ENCODE measurements at regions not wholly inside any gene's neighbourhood (a gene's known extent, or its start where the extent isn't known, plus 50 kb on each side); places are given as distances from the start of the nearest gene placed in this dataset.

- Mint-ChIP-seq H3K4me3 (no peak overlapping the region), H3K27me3 (ENCODE audit: low read depth) (peaks cover 31% of the 10 kb centered on the region), H3K36me3 (ENCODE audit: insufficient read depth) (no peaks in the 10 kb centered on the region), H3K4me1 (ENCODE audit: low read depth) (peaks cover under 1% of the 10 kb centered on the region), H3K9me3 (peaks cover 4% of the 10 kb centered on the region)
- DNase-seq (no peak), ATAC-seq (no peak)
Measured at GRCh38 chr11:64474680-64475079, 81.1 kb upstream of the SLC22A11 start.

- Mint-ChIP-seq H3K4me1 (ENCODE audit: low read depth) (no peaks in the 10 kb centered on the region), H3K4me3 (no peak overlapping the region), H3K27me3 (ENCODE audit: low read depth) (peaks cover 31% of the 10 kb centered on the region), H3K9me3 (peaks cover 4% of the 10 kb centered on the region), H3K36me3 (ENCODE audit: insufficient read depth) (no peaks in the 10 kb centered on the region)
- ATAC-seq = no peak
- DNase-seq = no peak
Measured at GRCh38 chr11:64475145-64475544, 80.6 kb upstream of the SLC22A11 start.

DNA sequence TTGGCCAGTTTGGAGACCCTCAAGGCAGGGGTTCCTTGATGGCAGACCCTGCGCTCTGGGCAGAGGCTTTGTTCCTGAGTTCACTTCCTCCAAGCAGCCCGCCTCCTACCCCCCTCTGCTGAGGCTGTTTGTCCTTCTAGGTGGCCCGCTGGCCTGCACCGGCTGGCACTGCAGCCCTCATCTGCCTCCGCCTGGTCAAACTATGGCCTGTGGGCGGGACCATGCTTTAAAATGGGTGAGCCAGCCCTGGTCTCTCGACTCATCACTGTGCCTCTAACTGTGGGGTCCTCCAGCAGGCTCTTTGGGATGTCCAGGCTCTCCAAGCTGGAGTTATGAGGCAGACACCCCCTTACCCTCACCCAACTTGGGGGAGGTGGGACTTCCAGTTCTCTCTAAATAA, 78.9 kb upstream of the SLC22A11 start:
- no peaks in the 10 kb centered on the region for H3K9me3 Mint-ChIP-seq
- no peak for DNase-seq
- H3K27me3 Mint-ChIP-seq (ENCODE audit: low read depth) = peaks cover 31% of the 10 kb centered on the region
- no peaks in the 10 kb centered on the region for H3K4me1 Mint-ChIP-seq (ENCODE audit: low read depth)
- H3K4me3 Mint-ChIP-seq = no peak overlapping the region
- H3K36me3 Mint-ChIP-seq (ENCODE audit: insufficient read depth) = no peaks in the 10 kb centered on the region
- ATAC-seq = no peak

DNA sequence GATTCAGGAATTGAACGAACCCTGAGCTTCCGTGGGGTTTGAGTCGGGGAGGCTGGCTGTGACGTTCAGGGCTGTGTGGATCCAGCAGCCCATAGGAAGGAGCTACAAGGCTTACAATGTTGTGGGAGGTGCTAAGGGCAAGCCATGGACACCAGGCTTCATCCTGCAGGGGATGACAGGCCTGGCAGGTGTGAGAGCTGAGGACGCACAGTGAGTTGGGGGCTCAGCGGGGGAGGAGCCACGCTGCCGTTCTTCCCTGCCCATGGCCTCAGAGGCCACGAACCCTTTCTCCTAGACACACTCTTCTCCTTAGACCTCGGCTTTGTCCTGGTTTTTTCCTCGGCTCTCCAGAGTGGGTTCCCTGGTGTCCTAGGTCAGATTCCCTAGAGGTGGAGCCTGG, 78.1 kb upstream of the SLC22A11 start:
- no peak for ATAC-seq
- Mint-ChIP-seq H3K4me1 (ENCODE audit: low read depth) (no peaks in the 10 kb centered on the region), H3K36me3 (ENCODE audit: insufficient read depth) (no peaks in the 10 kb centered on the region), H3K27me3 (ENCODE audit: low read depth) (peaks cover 31% of the 10 kb centered on the region), H3K9me3 (no peaks in the 10 kb centered on the region), H3K4me3 (no peak overlapping the region)
- no peak for DNase-seq

- ATAC-seq = no peak
- H3K9me3 Mint-ChIP-seq = no peaks in the 10 kb centered on the region
Measured at GRCh38 chr11:64482588-64482987, 73.2 kb upstream of the SLC22A11 start.

DNA sequence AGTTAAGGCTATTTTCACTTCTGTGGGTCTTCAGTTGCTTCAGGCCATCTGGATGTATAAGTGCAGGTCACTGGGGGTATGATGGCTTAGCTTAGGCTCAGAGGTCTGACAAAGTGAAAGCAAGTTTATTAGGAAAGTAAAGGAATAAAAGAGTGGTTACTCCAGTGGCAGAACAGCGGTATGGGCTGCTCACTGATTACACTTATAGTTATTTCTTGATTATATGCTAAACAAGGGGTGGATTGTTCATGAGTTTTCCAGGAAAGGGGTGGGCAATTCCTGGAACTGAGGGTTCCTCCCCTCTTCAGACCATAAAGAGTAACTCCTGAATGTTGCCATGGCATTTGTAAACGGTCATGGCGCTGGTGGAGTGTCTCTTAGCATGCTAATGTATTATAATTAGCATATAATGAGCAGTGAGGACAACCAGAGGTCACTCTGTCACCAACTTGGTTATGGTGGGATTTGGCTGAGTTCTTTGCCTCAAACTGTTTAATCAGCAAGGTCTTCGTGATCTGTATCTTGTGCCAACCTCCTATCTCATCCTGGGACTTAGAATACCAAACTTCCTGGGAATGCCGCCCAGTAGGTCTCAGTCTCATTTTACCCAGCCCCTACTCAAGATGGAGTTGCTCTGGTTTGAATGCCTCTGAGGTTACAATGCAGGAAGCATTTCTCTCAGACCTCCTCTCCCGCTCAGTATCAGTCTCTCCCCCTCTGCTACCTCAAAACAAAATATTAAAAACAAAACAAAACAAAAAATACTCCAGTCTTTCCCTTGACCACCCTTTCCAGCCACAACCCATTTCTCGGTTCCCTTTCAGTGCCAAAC, 71.3 kb upstream of the SLC22A11 start:
- peaks cover 35% of the 10 kb centered on the region for H3K27me3 Mint-ChIP-seq (ENCODE audit: low read depth)
- no peak for ATAC-seq
- no peaks in the 10 kb centered on the region for H3K36me3 Mint-ChIP-seq (ENCODE audit: insufficient read depth)
- H3K9me3 Mint-ChIP-seq = no peaks in the 10 kb centered on the region
- DNase-seq = no peak
- H3K4me1 Mint-ChIP-seq (ENCODE audit: low read depth) = peaks cover 1% of the 10 kb centered on the region
- H3K4me3 Mint-ChIP-seq = no peak overlapping the region

More at GRCh38 chr11:64482588-64482987, 73.2 kb upstream of the SLC22A11 start:
- Mint-ChIP-seq H3K36me3 (ENCODE audit: insufficient read depth) (no peaks in the 10 kb centered on the region), H3K4me3 (no peak overlapping the region), H3K27me3 (ENCODE audit: low read depth) (peaks cover 35% of the 10 kb centered on the region), H3K4me1 (ENCODE audit: low read depth) (no peaks in the 10 kb centered on the region)
- DNase-seq = no peak

DNA sequence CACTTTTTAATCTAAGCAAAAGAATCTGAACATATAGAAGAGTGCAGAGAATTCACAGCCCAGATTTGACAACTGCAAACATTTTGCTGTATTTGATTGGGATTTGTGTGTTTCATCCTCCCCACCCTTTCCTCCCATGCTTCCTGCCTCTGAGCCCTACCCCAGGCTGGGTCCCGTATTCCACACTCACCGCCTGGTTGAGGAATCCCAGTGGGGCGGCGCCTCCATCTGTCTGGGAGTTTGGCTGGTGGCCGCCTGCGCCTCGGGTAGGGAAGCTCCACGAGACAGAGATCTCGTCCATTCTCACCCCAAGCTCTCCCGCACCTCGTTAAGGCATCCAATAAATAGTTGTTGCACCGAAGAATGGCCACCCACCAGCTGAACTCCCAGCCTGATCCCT, 70.7 kb upstream of the SLC22A11 start:
- Mint-ChIP-seq H3K4me3 (no peak overlapping the region), H3K36me3 (ENCODE audit: insufficient read depth) (no peaks in the 10 kb centered on the region), H3K4me1 (ENCODE audit: low read depth) (peaks cover 2% of the 10 kb centered on the region), H3K27me3 (ENCODE audit: low read depth) (peaks cover 40% of the 10 kb centered on the region), H3K9me3 (no peaks in the 10 kb centered on the region)
- DNase-seq (no peak), ATAC-seq (no peak)

DNA sequence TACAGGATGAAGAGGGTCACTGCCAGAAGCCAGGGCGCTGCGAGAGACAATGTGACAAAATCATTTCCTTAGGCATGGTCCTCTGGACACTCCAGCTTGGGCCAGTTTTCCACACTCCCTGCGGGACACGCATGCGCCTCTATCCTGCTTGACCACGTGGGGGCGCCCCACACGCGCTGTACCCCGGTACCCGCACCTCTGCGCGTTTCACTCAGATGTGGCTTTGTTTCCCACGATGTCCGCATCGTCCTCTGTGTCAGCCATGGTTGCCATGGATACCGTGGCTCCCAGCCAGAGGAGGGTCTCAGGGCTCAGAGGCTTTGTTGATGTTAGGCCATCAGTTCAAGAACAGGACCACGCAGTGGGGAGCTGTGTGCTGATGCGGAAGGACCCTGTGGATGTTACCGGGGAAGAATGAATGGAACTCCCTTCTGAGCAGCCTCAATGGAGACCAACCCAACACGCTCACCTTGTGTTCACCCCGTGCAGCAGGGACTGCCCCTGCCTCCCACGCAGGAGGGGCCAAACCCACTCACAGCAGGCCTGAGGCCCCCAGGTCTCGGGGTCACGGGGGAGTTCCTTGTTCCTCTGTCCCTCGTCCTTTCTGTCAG, 65.8 kb upstream of the SLC22A11 start:
- H3K27me3 Mint-ChIP-seq (ENCODE audit: low read depth) = peaks cover 47% of the 10 kb centered on the region
- H3K4me1 Mint-ChIP-seq (ENCODE audit: low read depth) = peaks cover 11% of the 10 kb centered on the region
- H3K4me3 Mint-ChIP-seq = no peak overlapping the region
- ATAC-seq (peak; percentile 50 to 58), DNase-seq (peak; percentile 20)
- no peaks in the 10 kb centered on the region for H3K9me3 Mint-ChIP-seq
- no peaks in the 10 kb centered on the region for H3K36me3 Mint-ChIP-seq (ENCODE audit: insufficient read depth)

- peaks cover 11% of the 10 kb centered on the region for H3K4me1 Mint-ChIP-seq (ENCODE audit: low read depth)
- peak in 1 of 2 donors; percentile 57 for ATAC-seq
- no peaks in the 10 kb centered on the region for H3K9me3 Mint-ChIP-seq
- peaks cover 40% of the 10 kb centered on the region for H3K27me3 Mint-ChIP-seq (ENCODE audit: low read depth)
- no peak for DNase-seq
- no peaks in the 10 kb centered on the region for H3K36me3 Mint-ChIP-seq (ENCODE audit: insufficient read depth)
- H3K4me3 Mint-ChIP-seq = no peak overlapping the region
Measured at GRCh38 chr11:64490562-64491216, 65.1 kb upstream of the SLC22A11 start.

- Mint-ChIP-seq H3K4me3 (no peak overlapping the region), H3K27me3 (ENCODE audit: low read depth) (peaks cover 30% of the 10 kb centered on the region), H3K4me1 (ENCODE audit: low read depth) (peaks cover 11% of the 10 kb centered on the region), H3K36me3 (ENCODE audit: insufficient read depth) (no peaks in the 10 kb centered on the region), H3K9me3 (no peaks in the 10 kb centered on the region)
- DNase-seq (no peak), ATAC-seq (no peak)
Measured at GRCh38 chr11:64492561-64492960, 63.2 kb upstream of the SLC22A11 start.

DNA sequence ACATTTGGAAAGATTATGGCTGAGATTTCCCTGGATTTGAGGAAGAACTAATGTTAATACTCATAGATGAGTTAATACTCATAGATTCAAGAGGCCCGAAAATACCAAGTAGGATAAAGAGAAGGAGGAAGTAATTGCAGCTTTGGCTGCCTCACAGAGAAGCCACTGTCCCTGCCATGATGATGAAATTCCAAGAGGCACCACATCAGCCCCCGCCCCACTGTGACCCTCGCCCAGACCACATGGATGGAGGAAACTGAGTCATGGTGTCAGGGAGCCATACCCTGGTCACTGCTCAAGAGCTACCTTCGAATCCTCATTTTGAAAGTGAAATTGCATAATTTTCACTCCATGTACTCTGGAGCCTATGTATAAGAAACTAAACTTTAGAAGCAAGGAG, 57.6 kb upstream of the SLC22A11 start:
- Mint-ChIP-seq H3K4me3 (no peak overlapping the region), H3K36me3 (ENCODE audit: insufficient read depth) (no peaks in the 10 kb centered on the region), H3K4me1 (ENCODE audit: low read depth) (no peaks in the 10 kb centered on the region), H3K27me3 (ENCODE audit: low read depth) (peaks cover 14% of the 10 kb centered on the region), H3K9me3 (no peaks in the 10 kb centered on the region)
- DNase-seq (no peak), ATAC-seq (no peak)

- Mint-ChIP-seq H3K4me3 (no peak overlapping the region), H3K36me3 (ENCODE audit: insufficient read depth) (no peaks in the 10 kb centered on the region), H3K4me1 (ENCODE audit: low read depth) (no peaks in the 10 kb centered on the region), H3K9me3 (peaks cover 1% of the 10 kb centered on the region), H3K27me3 (ENCODE audit: low read depth) (peaks cover 9% of the 10 kb centered on the region)
- ATAC-seq (no peak), DNase-seq (no peak)
Measured at GRCh38 chr11:64499261-64500004, 56.3 kb upstream of the SLC22A11 start.

GRCh38 chr11:64500176-64501013, 55.3 kb upstream of the SLC22A11 start:
- peaks cover 6% of the 10 kb centered on the region for H3K9me3 Mint-ChIP-seq
- no peaks in the 10 kb centered on the region for H3K4me1 Mint-ChIP-seq (ENCODE audit: low read depth)
- ATAC-seq (no peak), DNase-seq (no peak)
- peaks cover 11% of the 10 kb centered on the region for H3K27me3 Mint-ChIP-seq (ENCODE audit: low read depth)
- H3K36me3 Mint-ChIP-seq (ENCODE audit: insufficient read depth) = no peaks in the 10 kb centered on the region
- H3K4me3 Mint-ChIP-seq = no peak overlapping the region

Data from activated T-cell treated with anti-CD3 and anti-CD28 coated beads, Interleukin-2, amount 50 U/mL, for 4 hours (primary cell).